Uterus (tissue), 3 donors: ENCODE measurements at regions not wholly inside any gene's neighbourhood (a gene's known extent, or its start where the extent isn't known, plus 50 kb on each side); places are given as distances from the start of the nearest gene placed in this dataset.

Experiments used
- DNase-seq, 2 donors: peaks; one replicate each; pipeline ENCODE4 v3.0.0-alpha.2; 2019 to 2020
- H3K27ac ChIP-seq, 2 donors: fragments of 200-600 bp; sonication (generic); 1 replicate in 1 of 2; 2 replicates in 1 of 2; pipeline ENCODE4 v1.5.1; 2016 to 2018
- H3K27me3 ChIP-seq, 2 donors: fragments of 200-600 bp; sonication (generic); one replicate each; pipeline ENCODE4 v1.5.1; 2018 to 2019; ENCODE audit warnings: control low read depth in 1 of 2
- H3K36me3 ChIP-seq, 2 donors: fragments of 200-600 bp; sonication (generic); one replicate each; pipeline ENCODE4 v1.5.1; 2019; ENCODE audit warnings: control low read depth in 1 of 2
- H3K4me1 ChIP-seq, 2 donors: fragments of 200-600 bp; sonication (generic); one replicate each; pipeline ENCODE4 v1.5.1; 2018 to 2019; ENCODE audit warnings: control low read depth in 1 of 2
- H3K4me3 ChIP-seq, 2 donors: fragments of 200-600 bp; sonication (generic); 1 replicate in 1 of 2; 2 replicates in 1 of 2; pipeline ENCODE4 v1.5.1; 2018 to 2019; ENCODE audit warnings: mild to moderate bottlenecking in 1 of 2
- H3K9me3 ChIP-seq, 2 donors: fragments of 200-600 bp; sonication (generic); one replicate each; pipeline ENCODE4 v1.5.1; 2019; ENCODE audit warnings: control low read depth in 1 of 2
- CTCF ChIP-seq, 4 experiments: fragments of 200-600 bp in 2 of 4; fragments of 450-650 bp in 2 of 4; sonication (generic) in 2 of 4; IDR thresholded peaks; one replicate each; pipeline ENCODE4 v1.5.1; 2016 to 2019; ENCODE audit warnings: antibody characterized with exemption in 4 of 4, mild to moderate bottlenecking in 2 of 4, moderate library complexity in 1 of 4
- POLR2A ChIP-seq, 2 donors: fragments of 450-650 bp; IDR thresholded peaks; one replicate each; pipeline ENCODE4 v1.6.1; 2016; ENCODE audit warnings: antibody characterized with exemption in 2 of 2, mild to moderate bottlenecking in 1 of 2, moderate library complexity in 1 of 2
- intact Hi-C: fragments of 100-400 bp; cut with DNase I; formaldehyde crosslinking; loops from one replicate; pipeline ENCODE4 v1.15.1; 2023; ENCODE audit warnings: low total_unique reads
- donor health status: DM: yes; HTN: yes; CAD: no.

DNA sequence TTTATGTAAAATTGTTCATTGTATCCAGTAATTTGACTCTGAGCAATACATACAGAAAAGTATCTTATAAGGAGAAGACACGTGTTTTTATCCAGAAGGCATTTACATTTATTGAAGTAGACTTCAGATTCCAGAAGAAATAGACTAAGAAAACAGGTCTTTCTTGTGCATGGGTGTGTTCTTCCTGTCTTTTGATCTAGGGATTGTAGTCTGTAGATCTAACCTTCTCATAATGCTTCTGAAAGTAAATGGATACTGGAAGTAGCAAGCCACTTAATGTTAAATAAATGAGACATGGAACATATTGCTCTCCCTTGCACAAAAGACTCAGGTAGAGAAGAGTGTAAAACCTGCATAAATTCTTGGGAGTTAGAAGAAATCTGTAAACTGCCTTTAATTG, 853.2 kb upstream of the B3GALT2 start:
- no peak for TF ChIP-seq POLR2A (IDR thresholded peaks at IDR 0.05)
- TF ChIP-seq CTCF (IDR thresholded peaks at IDR 0.05): no peak
- no peak overlapping the region for H3K4me3 ChIP-seq
- H3K4me1 ChIP-seq: no peaks in the 10 kb centered on the region
- H3K36me3 ChIP-seq: no peaks in the 10 kb centered on the region
- no peaks in the 10 kb centered on the region for H3K9me3 ChIP-seq
- H3K27me3 ChIP-seq: no peaks in the 10 kb centered on the region
- no peak for DNase-seq
- intact Hi-C loops: no loop called here
- H3K27ac ChIP-seq: no peak overlapping the region

GRCh38 chr1:194033646-194034045, 847.2 kb upstream of the B3GALT2 start:
- no peak overlapping the region for H3K27ac ChIP-seq
- DNase-seq: no peak
- intact Hi-C loops: no loop called here
- H3K4me1 ChIP-seq: no peaks in the 10 kb centered on the region
- no peaks in the 10 kb centered on the region for H3K9me3 ChIP-seq
- no peak overlapping the region for H3K4me3 ChIP-seq
- no peaks in the 10 kb centered on the region for H3K27me3 ChIP-seq
- no peaks in the 10 kb centered on the region for H3K36me3 ChIP-seq
- TF ChIP-seq POLR2A (IDR thresholded peaks at IDR 0.05) (no peak), CTCF (IDR thresholded peaks at IDR 0.05) (no peak)

DNA sequence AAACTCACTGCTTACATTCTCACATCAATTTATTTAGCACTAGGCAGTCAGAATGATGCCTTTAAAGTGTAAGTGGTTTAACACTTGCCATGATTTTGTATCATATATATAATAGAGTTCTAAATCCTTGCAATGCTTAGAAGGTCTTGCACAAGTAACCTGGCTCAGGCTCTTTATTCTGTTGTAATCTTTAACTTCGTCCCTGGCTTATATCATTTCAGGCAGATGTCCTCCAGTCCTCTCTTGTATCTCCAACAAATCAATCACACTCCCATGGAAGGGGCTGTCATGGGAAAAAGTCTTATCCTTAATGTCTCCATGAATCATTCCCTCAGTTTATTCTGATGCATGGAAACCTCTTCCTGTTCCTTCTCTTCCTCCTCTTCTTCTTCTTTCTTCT, 841.6 kb upstream of the B3GALT2 start:
- H3K9me3 ChIP-seq: no peaks in the 10 kb centered on the region
- H3K4me1 ChIP-seq: no peaks in the 10 kb centered on the region
- TF ChIP-seq POLR2A (IDR thresholded peaks at IDR 0.05) (no peak), CTCF (IDR thresholded peaks at IDR 0.05) (no peak)
- intact Hi-C loops: no loop called here
- H3K27ac ChIP-seq: no peak overlapping the region
- H3K36me3 ChIP-seq: no peaks in the 10 kb centered on the region
- no peak overlapping the region for H3K4me3 ChIP-seq
- H3K27me3 ChIP-seq: no peaks in the 10 kb centered on the region
- DNase-seq: no peak

DNA sequence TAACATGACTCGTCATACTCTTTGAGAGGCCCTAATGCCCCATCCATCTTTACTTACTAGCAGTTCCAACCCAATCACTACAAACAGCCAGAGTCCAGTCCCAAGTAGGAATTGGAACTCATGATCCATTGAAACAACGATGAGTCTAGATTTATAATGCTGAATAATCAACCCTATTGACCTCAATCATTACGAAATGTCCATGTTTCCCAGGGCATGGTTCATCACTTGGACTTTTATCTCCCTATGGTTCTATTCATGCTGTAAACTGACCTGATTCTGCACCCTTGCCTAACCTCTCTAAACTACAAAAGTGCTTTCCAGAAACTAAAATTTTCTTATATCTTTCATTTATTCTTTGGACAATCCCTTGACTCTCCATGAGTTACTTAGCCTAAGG, 840.0 kb upstream of the B3GALT2 start:
- no peak overlapping the region for H3K27ac ChIP-seq
- H3K9me3 ChIP-seq: no peaks in the 10 kb centered on the region
- no peaks in the 10 kb centered on the region for H3K4me1 ChIP-seq
- no peak for DNase-seq
- no peaks in the 10 kb centered on the region for H3K36me3 ChIP-seq
- no peak overlapping the region for H3K4me3 ChIP-seq
- intact Hi-C loops: no loop called here
- TF ChIP-seq CTCF (IDR thresholded peaks at IDR 0.05): no peak
- TF ChIP-seq POLR2A (IDR thresholded peaks at IDR 0.05): no peak
- no peaks in the 10 kb centered on the region for H3K27me3 ChIP-seq

- DNase-seq: no peak
- intact Hi-C loops: no loop called here
- Histone ChIP-seq H3K27ac (no peak overlapping the region), H3K9me3 (no peaks in the 10 kb centered on the region), H3K4me1 (no peaks in the 10 kb centered on the region), H3K36me3 (no peaks in the 10 kb centered on the region), H3K4me3 (no peak overlapping the region), H3K27me3 (no peaks in the 10 kb centered on the region)
- TF ChIP-seq CTCF (IDR thresholded peaks at IDR 0.05): no peak
- no peak for TF ChIP-seq POLR2A (IDR thresholded peaks at IDR 0.05)
Observed at GRCh38 chr1:194024659-194025058, 838.2 kb upstream of the B3GALT2 start.
